ENCODE measurements at regions not wholly inside any gene's neighbourhood (a gene's known extent, or its start where the extent isn't known, plus 50 kb on each side); places are given as distances from the start of the nearest gene placed in this dataset.
"Not testable (repeated sequence)": the region's sequence is repeated elsewhere in the genome, so short reads cannot be mapped to it uniquely, and the experiment has no call there.

GRCh38 chr3:3665546-3665945, 133.7 kb upstream of the LRRN1 start:
- no peak for TF ChIP-seq CTCF (IDR thresholded peaks at IDR 0.05; ENCODE audit: unreplicated experiment in 3 of 3)
- Mint-ChIP-seq H3K36me3 (ENCODE audit: low read depth) (no peaks in the 10 kb centered on the region), H3K9me3 (peaks cover 4% of the 10 kb centered on the region), H3K27ac (no peak overlapping the region), H3K4me1 (peaks cover 10% of the 10 kb centered on the region), H3K4me3 (no peak overlapping the region), H3K27me3 (ENCODE audit: low read depth) (no peaks in the 10 kb centered on the region)

GRCh38 chr3:3664935-3665334, 134.3 kb upstream of the LRRN1 start:
- Mint-ChIP-seq H3K27me3 (ENCODE audit: low read depth) (no peaks in the 10 kb centered on the region), H3K36me3 (ENCODE audit: low read depth) (no peaks in the 10 kb centered on the region), H3K4me1 (peaks cover 10% of the 10 kb centered on the region), H3K9me3 (peaks cover 4% of the 10 kb centered on the region), H3K27ac (no peak overlapping the region), H3K4me3 (no peak overlapping the region)
- TF ChIP-seq CTCF (IDR thresholded peaks at IDR 0.05; ENCODE audit: unreplicated experiment in 3 of 3), result no peak

- no peak overlapping the region for H3K27ac Mint-ChIP-seq
- H3K4me3 Mint-ChIP-seq, result no peak overlapping the region
- peaks cover 10% of the 10 kb centered on the region for H3K4me1 Mint-ChIP-seq
- peaks cover 5% of the 10 kb centered on the region for H3K9me3 Mint-ChIP-seq
- H3K36me3 Mint-ChIP-seq (ENCODE audit: low read depth), result no peaks in the 10 kb centered on the region
- no peaks in the 10 kb centered on the region for H3K27me3 Mint-ChIP-seq (ENCODE audit: low read depth)
- TF ChIP-seq CTCF (IDR thresholded peaks at IDR 0.05; ENCODE audit: unreplicated experiment in 3 of 3), result no peak
Observed at GRCh38 chr3:3662610-3663009, 136.6 kb upstream of the LRRN1 start.

GRCh38 chr3:3654916-3655315, 144.3 kb upstream of the LRRN1 start:
- peaks cover 5% of the 10 kb centered on the region for H3K9me3 Mint-ChIP-seq
- no peaks in the 10 kb centered on the region for H3K36me3 Mint-ChIP-seq (ENCODE audit: low read depth)
- H3K4me3 Mint-ChIP-seq, result no peak overlapping the region
- no peaks in the 10 kb centered on the region for H3K27me3 Mint-ChIP-seq (ENCODE audit: low read depth)
- no peak for TF ChIP-seq CTCF (IDR thresholded peaks at IDR 0.05; ENCODE audit: unreplicated experiment in 3 of 3)
- H3K27ac Mint-ChIP-seq, result no peak overlapping the region
- no peaks in the 10 kb centered on the region for H3K4me1 Mint-ChIP-seq

GRCh38 chr3:3648988-3649679, 150.1 kb upstream of the LRRN1 start:
- Mint-ChIP-seq H3K4me3 (no peak overlapping the region), H3K4me1 (no peaks in the 10 kb centered on the region), H3K27ac (no peak overlapping the region), H3K9me3 (no peaks in the 10 kb centered on the region), H3K27me3 (ENCODE audit: low read depth) (no peaks in the 10 kb centered on the region), H3K36me3 (ENCODE audit: low read depth) (no peaks in the 10 kb centered on the region)
- no peak for TF ChIP-seq CTCF (IDR thresholded peaks at IDR 0.05; ENCODE audit: unreplicated experiment in 3 of 3)

- no peak for TF ChIP-seq CTCF (IDR thresholded peaks at IDR 0.05; ENCODE audit: unreplicated experiment in 3 of 3)
- Mint-ChIP-seq H3K36me3 (ENCODE audit: low read depth) (no peaks in the 10 kb centered on the region), H3K9me3 (no peaks in the 10 kb centered on the region), H3K4me1 (peaks cover 4% of the 10 kb centered on the region), H3K4me3 (no peak overlapping the region), H3K27me3 (ENCODE audit: low read depth) (no peaks in the 10 kb centered on the region), H3K27ac (peak overlapping the region in 1 of 3 experiments; percentile 75)
Observed at GRCh38 chr3:3646934-3647333, 152.3 kb upstream of the LRRN1 start.

- not testable (repeated sequence) for H3K36me3 Mint-ChIP-seq (ENCODE audit: low read depth); H3K4me3 Mint-ChIP-seq; H3K4me1 Mint-ChIP-seq; H3K27me3 Mint-ChIP-seq (ENCODE audit: low read depth); H3K9me3 Mint-ChIP-seq
- H3K27ac Mint-ChIP-seq, result peak overlapping the region in 2 of 3 experiments; percentile 17 to 75
Observed at GRCh38 chr3:3646103-3646844, 153.0 kb upstream of the LRRN1 start.
